HG03025 (cell line): ENCODE measurements at regions not wholly inside any gene's neighbourhood (a gene's known extent, or its start where the extent isn't known, plus 50 kb on each side); places are given as distances from the start of the nearest gene placed in this dataset.

ENCODE experiments used
- ATAC-seq: cut with Tn5 transposase; IDR thresholded peaks from one replicate; pipeline ENCODE4 v1.9.1; 2021; ENCODE audit warnings: mild to moderate bottlenecking, moderate library complexity; ENCODE audit not compliant: unreplicated experiment, low FRiP score

DNA sequence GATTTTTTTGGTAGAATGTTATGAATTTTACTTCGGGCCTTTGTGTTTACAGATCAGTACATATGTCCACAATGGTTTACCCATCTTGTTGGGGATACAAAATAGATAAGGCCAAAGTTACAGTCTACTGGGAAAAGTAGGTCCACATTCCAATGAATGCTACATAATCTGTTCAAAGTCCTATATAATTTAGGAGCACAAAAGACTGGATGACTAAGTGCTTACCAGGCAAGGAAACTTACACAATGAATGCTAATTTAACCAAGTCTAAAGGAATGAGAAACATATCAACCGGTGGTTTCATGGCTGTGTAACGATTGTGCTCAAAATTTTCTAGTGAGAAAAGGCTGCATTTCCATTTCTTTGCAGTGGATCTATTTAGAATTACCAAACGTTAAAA is 97.4 kb upstream of the TRPM3 start:
- ATAC-seq: no peak

DNA sequence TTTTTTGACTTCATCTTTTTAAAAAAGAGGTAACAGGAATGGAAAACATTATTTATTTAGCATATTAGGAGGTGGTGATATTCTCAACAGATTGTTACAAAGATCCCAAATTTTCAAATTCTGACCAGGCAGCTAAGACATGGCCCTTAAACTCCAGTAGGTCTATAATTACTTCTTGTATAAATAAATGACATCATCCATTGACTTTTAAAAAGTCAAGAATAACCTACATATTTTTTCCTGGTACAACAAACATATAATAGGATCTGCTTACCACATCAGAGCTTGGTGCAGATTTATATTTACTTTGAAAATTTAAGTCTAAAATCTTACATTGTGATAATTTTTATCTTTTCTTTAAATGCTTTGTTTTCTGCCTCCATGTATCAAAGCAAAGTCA is 92.2 kb upstream of the TRPM3 start:
- ATAC-seq: no peak

DNA sequence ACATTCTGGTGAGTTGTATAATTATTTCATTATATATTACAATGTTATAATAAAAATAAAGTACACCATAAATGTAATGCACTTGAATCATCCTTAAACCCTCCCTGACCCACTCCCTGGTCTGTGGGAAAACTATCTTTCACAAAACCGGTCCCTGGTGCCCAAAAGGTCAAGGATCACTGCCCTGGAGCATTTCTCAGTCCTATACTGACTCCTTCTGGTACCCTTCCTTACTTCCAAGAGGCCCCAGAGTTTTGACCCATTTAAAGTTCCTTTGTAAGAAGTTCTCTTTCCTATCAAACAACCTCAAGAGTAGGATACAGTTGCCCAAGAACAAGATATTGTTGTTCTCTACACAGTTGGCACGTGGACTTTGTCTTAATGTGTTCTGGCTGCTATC is 88.9 kb upstream of the TRPM3 start:
- no peak for ATAC-seq

DNA sequence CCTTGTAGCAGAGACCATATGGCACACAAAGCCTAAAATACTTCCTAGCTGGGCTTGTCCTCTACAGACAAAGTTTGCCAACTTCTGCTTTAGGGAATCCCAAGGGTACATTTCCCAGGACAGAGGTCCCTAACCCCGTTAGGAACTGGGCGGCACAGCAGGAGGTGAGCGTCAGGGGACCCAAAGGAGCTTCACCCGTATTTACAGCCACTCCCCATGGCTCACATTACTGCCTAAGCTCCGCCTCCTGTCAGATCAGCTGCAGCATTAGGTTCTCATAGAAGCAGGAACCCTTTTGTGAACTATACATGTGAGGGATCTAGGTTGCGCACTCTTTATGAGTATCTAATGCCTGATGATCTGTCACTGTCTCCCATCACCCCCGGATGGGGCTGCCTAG is 88.5 kb upstream of the TRPM3 start:
- ATAC-seq: no peak

DNA sequence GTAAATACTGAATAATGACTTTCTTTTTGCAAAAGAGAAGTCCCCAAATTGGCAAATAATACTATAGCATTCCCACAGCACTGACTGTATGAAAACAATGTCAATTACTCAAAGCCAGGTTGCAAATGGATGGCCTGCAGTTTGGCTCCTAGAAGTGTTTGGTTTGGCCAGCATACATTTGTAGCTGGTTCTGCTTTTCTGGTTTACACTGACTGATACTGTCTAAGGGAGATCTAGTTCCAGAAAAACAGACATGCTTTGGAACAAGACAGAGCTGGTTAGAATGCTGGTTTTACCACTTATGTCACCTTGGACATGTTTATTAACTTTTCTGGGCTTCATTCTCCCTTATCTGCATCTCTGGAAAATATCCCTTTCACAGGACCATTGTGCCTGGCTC is 81.5 kb upstream of the TRPM3 start:
- no peak for ATAC-seq

DNA sequence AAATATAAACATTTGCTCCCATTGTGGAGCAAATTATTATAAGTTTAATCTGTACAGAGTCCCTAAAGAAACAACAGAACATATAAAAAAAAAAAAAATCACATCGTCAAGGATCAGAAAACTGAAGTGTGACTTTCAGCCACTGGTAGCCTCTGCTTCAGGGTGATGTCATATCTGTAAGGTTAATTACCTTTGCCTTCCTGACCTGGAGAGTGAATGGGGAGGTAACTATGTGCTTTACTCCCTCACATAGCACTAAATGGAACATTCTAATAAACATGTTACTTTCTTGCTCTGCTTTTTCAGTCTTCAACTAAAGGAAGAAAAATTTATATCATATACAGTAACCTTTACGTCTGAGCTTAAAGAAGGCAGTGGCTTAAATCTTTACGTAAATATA is 70.3 kb upstream of the TRPM3 start:
- ATAC-seq: no peak

DNA sequence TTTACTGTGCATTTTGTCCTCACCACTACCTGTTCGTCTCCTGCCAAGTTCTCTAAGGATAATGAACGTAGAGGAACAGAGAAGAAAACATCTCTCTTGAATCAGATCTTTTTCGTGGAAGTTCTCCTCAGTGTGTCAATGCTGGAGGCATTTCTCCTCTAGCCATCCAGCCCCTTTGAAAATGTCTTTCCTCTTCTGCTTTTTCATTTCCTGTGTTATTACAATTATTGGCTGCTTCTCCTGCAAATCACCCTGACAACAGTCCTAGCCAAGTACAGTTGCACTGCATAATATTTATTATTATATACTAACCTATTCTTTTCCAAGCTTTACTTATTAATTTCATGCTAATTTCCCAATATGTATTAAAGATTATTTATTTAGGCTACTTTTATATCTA is 61.8 kb upstream of the TRPM3 start:
- ATAC-seq: no peak

DNA sequence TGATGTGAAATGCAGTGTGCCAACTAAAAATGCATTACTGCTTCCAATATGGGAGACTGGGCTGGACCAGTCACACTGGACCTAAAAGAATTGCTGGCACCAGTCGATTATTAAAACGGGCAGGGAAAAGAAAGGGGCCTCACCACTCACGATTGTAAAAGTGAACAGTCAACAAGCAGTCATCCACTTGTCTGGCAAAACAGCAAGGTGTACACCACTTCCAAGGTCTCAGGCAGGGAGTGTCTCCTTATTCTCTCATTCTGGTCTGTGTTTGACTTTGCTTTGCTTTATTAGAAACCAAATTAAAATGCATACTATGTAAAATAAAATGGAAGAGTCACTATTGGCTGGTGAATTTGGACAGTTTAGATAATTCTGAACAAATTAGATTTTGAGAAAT is 57.8 kb upstream of the TRPM3 start:
- no peak for ATAC-seq

DNA sequence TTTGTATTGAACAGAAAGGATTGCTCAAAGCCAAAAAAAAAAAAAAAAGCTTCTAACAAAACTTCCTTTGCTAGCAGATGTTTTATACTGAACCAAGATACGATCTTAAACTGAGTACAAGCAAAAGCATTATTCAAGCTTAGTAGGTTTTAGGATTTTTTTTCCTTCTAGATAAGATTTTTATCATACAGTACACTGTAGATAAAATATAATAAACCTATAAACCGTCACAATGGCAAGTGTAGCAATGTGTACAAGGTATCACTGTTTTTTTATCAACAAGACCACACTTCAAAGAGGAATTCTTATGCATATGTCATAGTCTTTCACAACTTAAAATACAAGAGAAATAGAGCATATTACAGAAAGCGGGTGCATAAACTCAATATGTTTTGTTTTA is 56.5 kb upstream of the TRPM3 start:
- no peak for ATAC-seq

DNA sequence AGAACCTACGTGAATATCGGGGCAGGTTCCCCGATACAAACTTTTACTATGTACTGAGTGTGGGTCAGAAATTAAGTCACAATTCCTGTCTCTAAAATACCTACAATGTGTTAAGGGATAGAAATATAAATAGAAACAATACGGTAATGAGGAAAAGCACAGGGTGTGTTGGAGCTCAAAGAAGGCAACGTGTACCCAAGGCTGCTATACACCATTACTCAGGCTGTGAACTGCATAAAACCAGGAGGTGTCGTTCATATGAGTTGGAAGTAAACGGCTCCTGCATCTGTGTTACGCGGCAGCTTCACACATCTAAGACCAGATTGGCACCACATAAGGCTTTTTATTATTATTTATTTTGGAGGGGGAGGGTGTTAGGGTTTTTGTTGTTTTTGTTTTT is 50.1 kb upstream of the TRPM3 start:
- no peak for ATAC-seq
